SH-SY5Y (cell line): ENCODE measurements at regions not wholly inside any gene's neighbourhood (a gene's known extent, or its start where the extent isn't known, plus 50 kb on each side); places are given as distances from the start of the nearest gene placed in this dataset.

ENCODE experiments used
- GATA2 ChIP-seq: IDR thresholded peaks from 2 replicates; pipeline ENCODE4 v1.6.1; 2011; ENCODE audit warnings: mild to moderate bottlenecking, low read depth, low read length
- GATA3 ChIP-seq: IDR thresholded peaks from 2 replicates; pipeline ENCODE4 v1.6.1; 2011; ENCODE audit warnings: low read depth, mild to moderate bottlenecking, low read length, moderate library complexity

- no peak for TF ChIP-seq GATA2
- TF ChIP-seq GATA3, result no peak
Observed at GRCh38 chr1:80369780-80370179, 1363.2 kb upstream of the ADGRL4 start.
